Inflammatory macrophage treated with lipopolysaccharide for 4 hours (primary cell): ENCODE measurements at regions not wholly inside any gene's neighbourhood (a gene's known extent, or its start where the extent isn't known, plus 50 kb on each side); places are given as distances from the start of the nearest gene placed in this dataset.

Experiments used
- DNase-seq: peaks from one replicate; pipeline ENCODE4 v3.0.0-alpha.2; 2020

- no peak for DNase-seq
These were observed 62.0 kb upstream of the CLMN start for GRCh38 chr14:95381726-95382125.

- DNase-seq = no peak
These were observed 60.8 kb upstream of the CLMN start for GRCh38 chr14:95380350-95381042.

GRCh38 chr14:95379634-95380033 lies 59.9 kb upstream of the CLMN start:
- no peak for DNase-seq

- no peak for DNase-seq
These were observed 55.9 kb upstream of the CLMN start for GRCh38 chr14:95375539-95376109.

GRCh38 chr14:95374239-95374997 lies 54.7 kb upstream of the CLMN start:
- DNase-seq = no peak

- DNase-seq = no peak
These were observed 50.4 kb upstream of the CLMN start for GRCh38 chr14:95370076-95370475.
